ENCODE measurements at regions not wholly inside any gene's neighbourhood (a gene's known extent, or its start where the extent isn't known, plus 50 kb on each side); places are given as distances from the start of the nearest gene placed in this dataset.

DNA sequence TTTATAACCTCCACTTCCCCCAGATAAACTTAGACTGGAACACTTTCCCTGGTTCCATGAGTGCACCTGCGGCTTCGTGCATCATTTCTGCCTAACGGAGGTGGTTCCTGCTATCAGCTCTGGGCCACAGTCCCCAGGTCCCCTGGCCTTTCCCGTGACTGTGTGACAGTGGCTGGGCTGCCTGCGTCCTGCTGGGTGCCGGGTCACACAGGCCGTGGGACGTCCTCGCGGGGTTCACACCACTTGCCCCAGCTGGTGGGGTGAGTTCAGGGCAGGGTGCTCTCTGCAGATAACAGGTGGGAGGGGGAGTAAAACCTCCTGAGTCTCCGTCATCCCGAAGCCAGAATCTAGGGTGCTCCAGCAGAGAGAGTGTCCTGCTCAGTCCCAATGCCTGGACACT, 58.7 kb upstream of the CFAP46 start:
- no peak overlapping the region for H3K27ac ChIP-seq
- POLR2A ChIA-PET (ENCODE audit: low non-redundant PET) = no interaction called here
- CTCF ChIA-PET = interaction anchor here (0.6 kb wide), 1 partner anchor 47 kb away, joined by 5 read pairs; no protein-coding TSS in a partner anchor
- DNase-seq (ENCODE audit: low spot score) = no peak
- no peak for TF ChIP-seq CTCF (conservative IDR thresholded peaks at IDR 0.05; ENCODE audit: low read depth)

GRCh38 chr10:133000648-133001047, 58.3 kb upstream of the CFAP46 start:
- TF ChIP-seq CTCF (conservative IDR thresholded peaks at IDR 0.05; ENCODE audit: low read depth) = no peak
- ChIA-PET CTCF (interaction anchor here (0.6 kb wide), 1 partner anchor 47 kb away, joined by 5 read pairs; no protein-coding TSS in a partner anchor), POLR2A (ENCODE audit: low non-redundant PET) (no interaction called here)
- no peak for DNase-seq (ENCODE audit: low spot score)
- H3K27ac ChIP-seq = no peak overlapping the region

- no peak for TF ChIP-seq CTCF (conservative IDR thresholded peaks at IDR 0.05; ENCODE audit: low read depth)
- ChIA-PET CTCF (interaction anchor here (0.6 kb wide), 1 partner anchor 179 kb away, joined by 3 read pairs; no protein-coding TSS in a partner anchor), POLR2A (ENCODE audit: low non-redundant PET) (no interaction called here)
- no peak overlapping the region for H3K27ac ChIP-seq
- no peak for DNase-seq (ENCODE audit: low spot score)
Observed at GRCh38 chr10:132997517-132998265, 55.3 kb upstream of the CFAP46 start.

GRCh38 chr10:132996603-132997343, 54.4 kb upstream of the CFAP46 start:
- no peak overlapping the region for H3K27ac ChIP-seq
- TF ChIP-seq CTCF (conservative IDR thresholded peaks at IDR 0.05; ENCODE audit: low read depth) = no peak
- ChIA-PET POLR2A (ENCODE audit: low non-redundant PET) (no interaction called here), CTCF (interaction anchor here (0.6 kb wide), 1 partner anchor 178 kb away, joined by 3 read pairs; no protein-coding TSS in a partner anchor)
- no peak for DNase-seq (ENCODE audit: low spot score)

- ChIA-PET CTCF (no interaction called here), POLR2A (ENCODE audit: low non-redundant PET) (no interaction called here)
- H3K27ac ChIP-seq = no peak overlapping the region
- no peak for DNase-seq (ENCODE audit: low spot score)
- TF ChIP-seq CTCF (conservative IDR thresholded peaks at IDR 0.05; ENCODE audit: low read depth) = no peak
Observed at GRCh38 chr10:132995909-132996602, 53.7 kb upstream of the CFAP46 start.

- CTCF ChIA-PET = no interaction called here
- H3K27ac ChIP-seq = no peak overlapping the region
- POLR2A ChIA-PET (ENCODE audit: low non-redundant PET) = no interaction called here
- no peak for DNase-seq (ENCODE audit: low spot score)
- TF ChIP-seq CTCF (conservative IDR thresholded peaks at IDR 0.05; ENCODE audit: low read depth) = no peak
Observed at GRCh38 chr10:132994811-132995210, 52.4 kb upstream of the CFAP46 start.
